ENCODE measurements at regions not wholly inside any gene's neighbourhood (a gene's known extent, or its start where the extent isn't known, plus 50 kb on each side); places are given as distances from the start of the nearest gene placed in this dataset.

DNA sequence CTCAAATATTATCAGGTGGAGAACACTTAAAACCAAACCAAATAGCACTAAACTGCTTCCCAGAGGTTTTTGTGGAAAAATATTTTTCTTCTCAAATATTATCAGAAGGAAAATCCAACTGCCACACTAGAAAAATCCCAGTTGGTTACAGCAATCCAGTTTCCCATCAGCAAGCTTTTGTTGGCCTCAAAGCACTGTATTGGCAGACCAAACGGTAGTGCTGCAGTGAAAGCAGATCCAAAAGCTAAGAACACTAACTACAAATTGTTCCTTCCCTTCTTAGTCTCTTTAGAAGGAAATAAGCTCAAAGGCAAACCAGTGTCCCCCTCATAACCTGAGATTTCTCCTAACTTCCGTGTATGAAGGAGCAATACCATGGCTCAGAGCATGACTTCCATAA is 105.3 kb downstream of the TRIM36 start:
- TF ChIP-seq, protein P1, sequence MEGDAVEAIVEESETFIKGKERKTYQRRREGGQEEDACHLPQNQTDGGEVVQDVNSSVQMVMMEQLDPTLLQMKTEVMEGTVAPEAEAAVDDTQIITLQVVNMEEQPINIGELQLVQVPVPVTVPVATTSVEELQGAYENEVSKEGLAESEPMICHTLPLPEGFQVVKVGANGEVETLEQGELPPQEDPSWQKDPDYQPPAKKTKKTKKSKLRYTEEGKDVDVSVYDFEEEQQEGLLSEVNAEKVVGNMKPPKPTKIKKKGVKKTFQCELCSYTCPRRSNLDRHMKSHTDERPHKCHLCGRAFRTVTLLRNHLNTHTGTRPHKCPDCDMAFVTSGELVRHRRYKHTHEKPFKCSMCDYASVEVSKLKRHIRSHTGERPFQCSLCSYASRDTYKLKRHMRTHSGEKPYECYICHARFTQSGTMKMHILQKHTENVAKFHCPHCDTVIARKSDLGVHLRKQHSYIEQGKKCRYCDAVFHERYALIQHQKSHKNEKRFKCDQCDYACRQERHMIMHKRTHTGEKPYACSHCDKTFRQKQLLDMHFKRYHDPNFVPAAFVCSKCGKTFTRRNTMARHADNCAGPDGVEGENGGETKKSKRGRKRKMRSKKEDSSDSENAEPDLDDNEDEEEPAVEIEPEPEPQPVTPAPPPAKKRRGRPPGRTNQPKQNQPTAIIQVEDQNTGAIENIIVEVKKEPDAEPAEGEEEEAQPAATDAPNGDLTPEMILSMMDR (IDR thresholded peaks at IDR 0.05 in 2 of 3, conservative IDR thresholded peaks at IDR 0.05 in 1 of 3; ENCODE audit: borderline replicate concordance in 1 of 3, insufficient read depth in 1 of 3, low read depth in 2 of 3, low read length in 2 of 3): no peak
- TF ChIP-seq POLR2A (IDR thresholded peaks at IDR 0.05; ENCODE audit: borderline replicate concordance, extremely low read depth, insufficient read depth, insufficient read length) (no peak), ZNF274 (IDR thresholded peaks at IDR 0.05; ENCODE audit: low read depth, low read length) (no peak), YY1 (IDR thresholded peaks at IDR 0.05; ENCODE audit: extremely low read depth, insufficient replicate concordance, low read depth, low read length) (no peak), EZH2 (IDR thresholded peaks at IDR 0.05) (no peak), EGR1 (IDR thresholded peaks at IDR 0.05; ENCODE audit: low read depth) (no peak), EZH2phosphoT487 (IDR thresholded peaks at IDR 0.05; ENCODE audit: borderline replicate concordance) (no peak), ZFX (IDR thresholded peaks at IDR 0.05) (no peak), POLR2AphosphoS5 (IDR thresholded peaks at IDR 0.05; ENCODE audit: low read depth, low read length) (no peak), SIN3A (IDR thresholded peaks at IDR 0.05; ENCODE audit: low read depth) (no peak)
- TF ChIP-seq, protein P2, sequence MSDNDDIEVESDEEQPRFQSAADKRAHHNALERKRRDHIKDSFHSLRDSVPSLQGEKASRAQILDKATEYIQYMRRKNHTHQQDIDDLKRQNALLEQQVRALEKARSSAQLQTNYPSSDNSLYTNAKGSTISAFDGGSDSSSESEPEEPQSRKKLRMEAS (IDR thresholded peaks at IDR 0.05): no peak
- TF ChIP-seq, protein P3, sequence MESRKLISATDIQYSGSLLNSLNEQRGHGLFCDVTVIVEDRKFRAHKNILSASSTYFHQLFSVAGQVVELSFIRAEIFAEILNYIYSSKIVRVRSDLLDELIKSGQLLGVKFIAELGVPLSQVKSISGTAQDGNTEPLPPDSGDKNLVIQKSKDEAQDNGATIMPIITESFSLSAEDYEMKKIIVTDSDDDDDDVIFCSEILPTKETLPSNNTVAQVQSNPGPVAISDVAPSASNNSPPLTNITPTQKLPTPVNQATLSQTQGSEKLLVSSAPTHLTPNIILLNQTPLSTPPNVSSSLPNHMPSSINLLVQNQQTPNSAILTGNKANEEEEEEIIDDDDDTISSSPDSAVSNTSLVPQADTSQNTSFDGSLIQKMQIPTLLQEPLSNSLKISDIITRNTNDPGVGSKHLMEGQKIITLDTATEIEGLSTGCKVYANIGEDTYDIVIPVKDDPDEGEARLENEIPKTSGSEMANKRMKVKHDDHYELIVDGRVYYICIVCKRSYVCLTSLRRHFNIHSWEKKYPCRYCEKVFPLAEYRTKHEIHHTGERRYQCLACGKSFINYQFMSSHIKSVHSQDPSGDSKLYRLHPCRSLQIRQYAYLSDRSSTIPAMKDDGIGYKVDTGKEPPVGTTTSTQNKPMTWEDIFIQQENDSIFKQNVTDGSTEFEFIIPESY (IDR thresholded peaks at IDR 0.05; ENCODE audit: extremely low read depth, insufficient replicate concordance, low read length): no peak
- TF ChIP-seq, protein P4, sequence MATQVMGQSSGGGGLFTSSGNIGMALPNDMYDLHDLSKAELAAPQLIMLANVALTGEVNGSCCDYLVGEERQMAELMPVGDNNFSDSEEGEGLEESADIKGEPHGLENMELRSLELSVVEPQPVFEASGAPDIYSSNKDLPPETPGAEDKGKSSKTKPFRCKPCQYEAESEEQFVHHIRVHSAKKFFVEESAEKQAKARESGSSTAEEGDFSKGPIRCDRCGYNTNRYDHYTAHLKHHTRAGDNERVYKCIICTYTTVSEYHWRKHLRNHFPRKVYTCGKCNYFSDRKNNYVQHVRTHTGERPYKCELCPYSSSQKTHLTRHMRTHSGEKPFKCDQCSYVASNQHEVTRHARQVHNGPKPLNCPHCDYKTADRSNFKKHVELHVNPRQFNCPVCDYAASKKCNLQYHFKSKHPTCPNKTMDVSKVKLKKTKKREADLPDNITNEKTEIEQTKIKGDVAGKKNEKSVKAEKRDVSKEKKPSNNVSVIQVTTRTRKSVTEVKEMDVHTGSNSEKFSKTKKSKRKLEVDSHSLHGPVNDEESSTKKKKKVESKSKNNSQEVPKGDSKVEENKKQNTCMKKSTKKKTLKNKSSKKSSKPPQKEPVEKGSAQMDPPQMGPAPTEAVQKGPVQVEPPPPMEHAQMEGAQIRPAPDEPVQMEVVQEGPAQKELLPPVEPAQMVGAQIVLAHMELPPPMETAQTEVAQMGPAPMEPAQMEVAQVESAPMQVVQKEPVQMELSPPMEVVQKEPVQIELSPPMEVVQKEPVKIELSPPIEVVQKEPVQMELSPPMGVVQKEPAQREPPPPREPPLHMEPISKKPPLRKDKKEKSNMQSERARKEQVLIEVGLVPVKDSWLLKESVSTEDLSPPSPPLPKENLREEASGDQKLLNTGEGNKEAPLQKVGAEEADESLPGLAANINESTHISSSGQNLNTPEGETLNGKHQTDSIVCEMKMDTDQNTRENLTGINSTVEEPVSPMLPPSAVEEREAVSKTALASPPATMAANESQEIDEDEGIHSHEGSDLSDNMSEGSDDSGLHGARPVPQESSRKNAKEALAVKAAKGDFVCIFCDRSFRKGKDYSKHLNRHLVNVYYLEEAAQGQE (IDR thresholded peaks at IDR 0.05; ENCODE audit: low read depth): no peak
